ENCODE measurements at regions not wholly inside any gene's neighbourhood (a gene's known extent, or its start where the extent isn't known, plus 50 kb on each side); places are given as distances from the start of the nearest gene placed in this dataset.

DNA sequence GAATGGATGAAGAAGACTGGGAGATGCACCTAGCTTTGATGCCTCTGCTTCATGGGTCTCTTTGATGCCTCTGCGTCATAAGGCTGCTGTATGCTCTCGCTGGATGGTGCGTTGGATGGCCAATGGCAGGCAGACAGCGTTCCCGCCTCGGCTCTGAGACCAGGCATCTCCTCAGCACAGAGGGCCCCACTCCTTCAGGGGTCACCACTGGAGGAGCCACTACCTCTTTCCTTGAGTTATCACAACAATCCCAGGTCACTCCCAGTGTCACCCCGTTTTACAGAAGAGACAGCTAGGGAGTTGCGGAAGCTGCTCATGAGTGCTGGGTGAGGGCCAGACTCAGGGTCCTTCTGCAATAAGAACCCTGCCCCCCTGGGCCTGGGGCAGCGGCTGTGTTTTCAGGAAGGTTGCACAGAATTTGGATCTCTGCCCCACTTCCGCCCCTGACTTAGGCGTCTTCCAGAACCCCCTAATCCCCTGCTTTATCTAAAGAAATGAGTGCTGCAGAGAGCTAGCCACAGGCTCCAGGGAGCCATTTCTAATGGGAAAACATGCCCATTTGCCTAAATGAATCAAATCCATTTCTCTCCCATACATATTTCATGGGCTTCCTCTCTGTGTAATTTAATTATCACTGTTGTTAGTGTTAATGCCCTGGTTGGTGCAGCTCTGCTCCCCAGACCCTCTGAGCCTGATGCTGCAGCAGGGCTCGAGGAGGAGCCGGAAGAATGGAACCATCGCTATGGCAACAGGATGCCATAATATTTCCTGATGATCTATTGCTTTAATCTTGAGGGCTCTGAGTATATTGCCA, 131.8 kb upstream of the HS6ST1 start:
- no peak for DNase-seq

DNA sequence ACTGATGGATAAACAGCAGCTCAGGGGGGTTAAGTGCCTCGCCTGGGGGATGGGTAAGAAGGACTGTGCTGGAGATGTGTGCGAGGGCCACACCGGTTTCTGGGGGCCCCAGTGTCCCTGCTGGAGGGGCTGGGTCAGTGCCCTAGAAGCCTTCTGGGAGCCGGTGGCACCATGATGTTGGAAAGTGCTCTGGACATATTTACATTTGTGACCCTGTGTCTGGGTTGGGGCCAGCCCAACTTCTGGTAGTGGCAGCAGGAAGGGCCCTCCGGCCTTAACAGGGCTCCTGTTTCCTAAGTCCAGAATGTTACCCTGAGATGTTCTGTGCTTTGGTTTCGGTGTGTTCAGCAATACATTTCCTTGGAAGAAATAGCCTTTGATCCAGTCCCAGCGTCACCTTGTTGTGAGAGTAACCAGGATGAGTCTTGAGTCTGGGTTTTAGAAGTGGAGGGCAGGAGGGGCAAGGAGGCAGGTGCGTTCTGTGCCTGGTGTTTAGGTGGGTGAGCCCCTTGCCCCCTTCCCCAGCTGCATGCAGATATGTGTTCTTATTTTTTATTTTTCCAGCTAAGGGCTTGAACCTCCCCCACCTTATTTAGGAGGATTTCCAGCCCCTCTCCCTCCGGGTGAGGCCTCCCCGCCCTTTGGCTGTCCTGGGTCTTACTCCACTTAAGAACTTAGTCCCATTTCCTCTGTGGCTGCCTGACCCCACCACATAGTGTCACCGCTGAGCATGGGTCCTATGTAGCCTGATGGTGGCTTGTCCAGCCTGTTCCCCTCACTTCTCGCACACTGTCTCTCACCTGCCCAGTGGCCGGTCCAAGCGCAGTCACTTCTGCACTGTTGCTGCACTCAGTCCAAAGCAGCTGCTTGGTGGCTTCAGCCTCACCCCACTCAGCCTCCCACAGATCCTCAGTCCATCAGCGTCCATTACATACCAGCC, 132.7 kb upstream of the HS6ST1 start:
- DNase-seq: no peak

DNA sequence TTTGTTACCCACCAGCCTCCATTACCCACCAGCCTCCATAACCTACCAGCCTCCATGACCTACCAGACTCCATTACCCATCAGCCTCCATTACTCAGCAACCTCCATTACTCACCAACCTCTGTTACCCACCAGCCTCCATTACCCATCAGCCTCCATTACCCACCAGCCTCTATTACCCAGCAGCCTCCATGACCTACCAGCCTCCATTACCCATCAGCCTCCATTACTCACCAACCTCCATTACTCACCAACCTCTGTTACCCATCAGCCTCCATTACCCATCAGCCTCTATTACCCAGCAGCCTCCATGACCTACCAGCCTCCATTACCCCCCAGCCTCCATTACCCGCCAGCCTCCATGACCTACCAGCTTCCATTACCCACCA, 133.3 kb upstream of the HS6ST1 start:
- DNase-seq: no peak

GRCh38 chr2:128452536-128453530, 134.2 kb upstream of the HS6ST1 start:
- no peak for DNase-seq

- no peak for DNase-seq
Observed at GRCh38 chr2:128454980-128455720, 136.5 kb upstream of the HS6ST1 start.

DNA sequence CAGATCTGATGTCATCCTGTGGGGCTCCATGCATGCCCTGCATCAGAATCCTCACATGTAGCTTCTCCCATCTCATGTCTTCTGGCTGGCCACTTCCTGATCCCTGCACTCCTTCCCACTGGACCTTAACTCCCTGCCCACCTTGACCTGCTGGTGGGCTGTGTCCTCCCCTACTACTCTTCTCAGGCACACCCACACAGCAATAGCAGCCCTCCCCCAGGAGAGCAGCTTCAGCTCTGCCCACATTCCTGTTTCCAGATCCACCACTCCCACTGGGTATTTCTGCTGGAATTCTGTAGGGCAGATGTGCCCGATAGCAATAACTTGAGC, 137.0 kb upstream of the HS6ST1 start:
- no peak for DNase-seq

DNA sequence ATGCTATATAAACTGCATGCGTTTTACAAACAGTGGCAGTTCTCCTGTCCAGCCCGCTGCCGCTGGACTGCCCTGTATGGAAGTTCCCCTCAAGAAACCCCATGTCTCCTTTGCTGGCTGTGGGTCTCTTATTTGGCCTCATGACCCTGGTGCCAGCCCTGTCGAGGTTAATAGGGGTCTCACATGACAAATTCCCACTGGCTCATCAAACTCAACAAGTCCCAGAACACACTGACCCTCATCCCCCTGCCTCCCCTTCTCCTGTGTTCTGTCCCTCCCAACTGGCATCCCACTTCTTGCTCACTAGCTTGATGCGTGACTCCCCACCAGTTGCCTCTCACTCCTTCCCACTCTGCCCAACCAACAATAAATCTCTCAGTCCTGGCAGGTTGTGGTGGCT, 137.6 kb upstream of the HS6ST1 start:
- DNase-seq: no peak

- no peak for DNase-seq
Observed at GRCh38 chr2:128457006-128457604, 138.4 kb upstream of the HS6ST1 start.

- DNase-seq: no peak
Observed at GRCh38 chr2:128457716-128458115, 139.0 kb upstream of the HS6ST1 start.

DNA sequence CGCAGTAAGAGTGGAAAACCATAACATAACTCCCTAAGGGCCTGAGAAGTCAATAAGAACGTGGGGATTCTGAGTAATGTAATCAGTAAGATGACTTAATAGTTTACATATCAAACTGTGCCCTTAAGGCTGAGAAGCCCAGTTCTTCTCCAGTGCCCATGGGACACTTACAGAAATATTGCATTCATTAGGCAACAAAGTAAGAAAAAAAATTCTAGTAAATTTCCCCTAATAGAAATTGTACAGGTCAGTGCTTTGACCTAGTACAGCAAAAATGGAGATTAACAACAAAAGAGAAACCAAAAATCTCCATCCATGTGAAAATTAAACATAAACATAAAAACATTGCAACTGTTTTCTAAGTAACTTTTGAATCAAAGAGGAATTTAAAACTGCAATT, 139.8 kb upstream of the HS6ST1 start:
- peak in 2 of 4 experiments; percentile 14 to 17 for DNase-seq

- no peak for DNase-seq
Observed at GRCh38 chr2:128464456-128464855, 145.8 kb upstream of the HS6ST1 start.

GRCh38 chr2:128465246-128466170, 146.8 kb upstream of the HS6ST1 start:
- DNase-seq: no peak

DNA sequence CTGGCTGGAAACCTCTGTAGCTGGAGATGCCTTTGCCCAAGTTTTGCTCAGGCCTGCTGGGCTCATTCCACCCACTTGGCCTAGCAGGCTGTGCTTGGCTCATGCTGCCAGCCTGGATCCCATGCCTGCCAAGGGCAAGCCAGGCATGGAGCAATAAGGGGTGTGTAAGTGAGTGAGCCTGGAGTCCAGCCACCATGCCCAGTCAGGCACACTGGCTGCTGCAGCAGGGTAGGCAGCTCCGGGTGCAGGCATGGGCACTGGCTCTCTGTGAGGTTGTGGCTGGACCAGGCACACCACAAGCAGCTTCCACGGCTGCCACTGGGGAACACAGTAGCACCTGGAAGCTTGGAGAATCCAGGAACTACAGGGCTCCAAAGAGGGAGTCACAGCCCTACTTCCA, 147.7 kb upstream of the HS6ST1 start:
- DNase-seq: no peak

GRCh38 chr2:128466776-128467175, 148.1 kb upstream of the HS6ST1 start:
- no peak for DNase-seq

DNA sequence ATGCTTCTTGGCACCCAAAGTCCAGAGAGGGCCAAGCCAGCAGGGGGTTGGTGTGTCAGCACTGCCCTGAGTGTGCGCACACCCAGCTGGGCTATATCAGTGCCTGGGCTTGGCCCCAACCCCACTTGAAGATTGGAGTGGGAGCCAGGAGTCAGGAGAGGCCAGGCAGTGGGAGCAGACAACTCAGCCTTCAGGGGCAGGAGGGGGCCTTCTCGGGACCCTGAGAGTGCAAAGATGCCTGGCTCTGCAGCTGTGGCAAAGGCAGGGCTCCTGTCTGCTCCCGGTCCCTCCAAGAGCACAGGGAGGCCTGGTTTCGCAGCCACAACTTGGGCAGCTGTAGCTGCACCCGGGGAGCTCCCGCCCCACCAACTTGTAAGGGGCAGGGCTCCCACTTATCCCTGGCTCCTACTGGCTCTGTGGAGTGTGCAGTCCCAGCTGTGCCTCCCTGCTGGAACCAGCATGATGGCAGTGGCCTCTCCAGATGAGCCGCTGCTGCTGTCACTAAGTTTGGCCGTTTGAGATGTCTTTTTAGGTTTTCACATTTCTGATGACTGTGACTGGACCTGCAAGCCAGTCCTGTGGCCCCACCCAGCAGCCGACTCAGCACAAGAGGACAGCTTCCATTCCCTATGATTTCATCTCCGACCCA, 148.8 kb upstream of the HS6ST1 start:
- DNase-seq: no peak

DNA sequence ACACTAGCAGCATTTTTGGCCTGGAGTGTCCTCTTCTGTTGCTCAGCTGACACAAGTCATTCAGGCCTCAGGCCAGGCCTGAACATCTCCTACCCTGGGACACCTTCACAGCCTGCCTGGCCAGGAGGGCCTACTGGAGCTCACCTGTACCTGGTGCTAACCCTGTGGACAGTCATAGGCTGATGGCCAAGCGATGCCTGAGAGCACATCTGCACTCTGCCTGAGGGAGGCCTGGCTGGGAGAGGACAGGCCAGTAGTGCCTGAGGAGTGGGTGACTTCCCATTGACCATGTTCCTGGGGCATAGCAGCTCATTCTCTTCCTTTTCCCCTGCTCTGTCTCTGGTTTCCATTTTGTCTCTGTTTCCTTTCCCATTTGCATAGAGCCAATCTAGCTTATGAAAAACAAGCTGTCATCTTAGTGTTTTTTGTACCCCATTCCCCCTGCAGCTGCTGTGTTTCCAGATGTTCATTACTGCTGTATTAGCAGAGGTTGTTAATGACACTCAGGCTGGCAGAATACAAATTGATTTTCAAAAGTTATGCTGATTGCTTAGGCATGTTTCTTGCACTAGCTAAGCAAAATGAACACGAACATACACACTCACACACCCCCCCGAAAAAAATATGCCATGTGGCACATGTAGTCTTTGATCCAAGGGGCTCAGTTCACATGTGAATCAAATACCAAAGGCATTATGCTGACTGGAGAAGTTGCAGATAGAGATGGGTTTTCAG, 149.7 kb upstream of the HS6ST1 start:
- DNase-seq: no peak

DNA sequence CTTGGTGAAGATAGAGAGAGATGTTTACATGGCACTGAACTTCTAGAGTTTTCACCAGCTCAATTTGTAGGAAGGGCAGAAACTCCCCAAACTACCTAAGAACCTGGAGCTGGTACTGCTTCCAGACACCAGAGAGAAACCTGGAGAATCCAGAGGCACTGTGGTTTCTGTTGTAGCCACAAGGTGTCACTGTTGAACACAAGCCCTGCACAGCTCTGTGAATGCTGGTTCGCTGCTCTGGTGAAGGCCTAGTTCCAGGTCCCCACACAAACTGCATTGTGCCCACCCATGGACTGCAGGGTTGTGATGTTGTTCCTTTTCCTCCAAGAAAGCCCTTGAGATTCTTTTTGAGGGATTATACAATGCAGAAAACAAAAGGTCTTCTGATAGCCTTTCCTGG, 150.5 kb upstream of the HS6ST1 start:
- peak in 3 of 4 experiments; percentile 22 to 35 (median 23) for DNase-seq

DNA sequence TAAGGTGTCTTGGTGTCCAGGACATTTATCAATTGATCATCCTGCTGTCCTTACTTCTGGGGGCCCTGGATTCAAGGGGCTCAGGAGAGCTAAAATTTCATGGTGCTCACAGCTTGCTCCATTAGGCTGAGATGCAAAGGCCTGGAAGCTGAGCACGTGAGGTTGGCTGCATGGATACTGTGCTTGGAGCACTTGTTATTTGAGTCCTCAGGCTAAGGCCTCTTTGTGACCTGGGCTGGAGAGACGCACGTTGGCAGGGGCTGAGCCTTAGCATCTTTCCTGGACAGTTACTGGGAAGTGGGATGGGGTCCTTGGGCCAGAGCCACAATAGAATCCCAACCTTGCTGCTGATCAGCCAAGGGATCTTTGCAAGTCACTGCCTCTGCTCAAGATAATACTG, 151.2 kb upstream of the HS6ST1 start:
- DNase-seq: no peak

- DNase-seq: peak; percentile 28 to 59 (median 37)
Observed at GRCh38 chr2:128472789-128473174, 154.1 kb upstream of the HS6ST1 start.
